NCI-H2196 treated with DMSO at 0.1 percent for 48 hours (cell line): ENCODE measurements at regions not wholly inside any gene's neighbourhood (a gene's known extent, or its start where the extent isn't known, plus 50 kb on each side); places are given as distances from the start of the nearest gene placed in this dataset.
"Not testable (repeated sequence)": the region's sequence is repeated elsewhere in the genome, so short reads cannot be mapped to it uniquely, and the experiment has no call there.

Experiments
- DNase-seq: peaks from one replicate; lab custom pipeline; 2025; ENCODE audit not compliant: unreplicated experiment; lab: John Stamatoyannopoulos, UW

GRCh38 chr2:181737302-181737701 lies 57.0 kb upstream of the NEUROD1 start:
- not testable (repeated sequence) for DNase-seq

DNA sequence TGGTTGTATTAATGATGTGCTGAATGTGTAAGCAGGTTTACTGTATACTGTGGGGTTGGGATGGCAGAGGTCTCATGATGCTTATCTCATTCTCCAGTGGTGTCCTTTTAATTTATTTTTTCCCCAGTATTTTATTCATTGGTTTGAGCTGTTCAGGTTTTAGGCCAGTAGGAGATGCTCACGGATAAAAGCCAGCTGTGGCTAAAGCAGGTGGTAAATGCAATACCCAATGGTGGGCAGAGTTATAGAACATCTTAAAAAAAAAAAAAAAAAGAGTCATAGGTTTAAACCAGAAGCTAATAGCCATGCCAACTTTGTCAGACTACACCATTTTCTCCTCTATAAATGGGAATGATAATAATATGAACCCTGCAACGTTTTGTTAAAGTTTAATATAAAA lies 57.8 kb upstream of the NEUROD1 start:
- DNase-seq = no peak

DNA sequence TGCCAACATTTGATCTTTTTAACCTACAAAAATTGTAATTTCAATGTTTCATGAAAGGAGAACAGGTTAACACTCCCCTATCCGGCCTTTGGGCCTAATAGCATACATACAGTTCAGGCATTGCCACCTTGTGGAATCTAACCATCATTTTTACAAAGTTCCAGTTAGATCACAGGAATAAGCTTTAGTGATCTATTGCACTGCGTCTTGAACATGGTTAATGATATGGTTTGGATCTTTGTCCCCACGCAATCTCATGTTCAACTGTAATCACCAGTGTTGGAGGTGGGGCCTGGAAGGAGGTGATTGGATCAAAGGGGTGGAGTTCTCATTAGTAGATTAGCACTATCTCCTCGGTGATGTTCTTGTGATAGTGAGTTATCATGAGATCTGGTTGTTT lies 58.2 kb upstream of the NEUROD1 start:
- no peak for DNase-seq

GRCh38 chr2:181741756-181742155 lies 61.4 kb upstream of the NEUROD1 start:
- no peak for DNase-seq

DNA sequence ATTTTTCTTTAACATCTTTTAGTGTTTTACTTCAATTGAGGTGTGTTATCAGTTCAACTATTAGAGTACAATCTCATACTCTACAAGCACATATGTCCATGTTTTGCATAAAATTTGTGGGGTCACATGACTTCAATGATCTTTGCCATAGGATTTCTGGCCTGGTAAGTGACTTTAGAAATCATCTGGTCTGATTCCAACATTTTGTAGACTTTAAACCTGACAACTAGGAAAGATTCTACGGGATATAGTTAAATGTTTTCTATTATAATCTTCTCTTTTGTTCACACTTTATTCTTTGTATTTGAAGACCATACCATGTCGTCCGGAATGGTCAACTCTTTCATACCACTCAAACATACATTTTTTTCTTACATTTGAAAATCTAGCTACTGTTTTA lies 62.0 kb upstream of the NEUROD1 start:
- DNase-seq = no peak

GRCh38 chr2:181742922-181743722 lies 62.8 kb upstream of the NEUROD1 start:
- DNase-seq = peak; percentile 14

DNA sequence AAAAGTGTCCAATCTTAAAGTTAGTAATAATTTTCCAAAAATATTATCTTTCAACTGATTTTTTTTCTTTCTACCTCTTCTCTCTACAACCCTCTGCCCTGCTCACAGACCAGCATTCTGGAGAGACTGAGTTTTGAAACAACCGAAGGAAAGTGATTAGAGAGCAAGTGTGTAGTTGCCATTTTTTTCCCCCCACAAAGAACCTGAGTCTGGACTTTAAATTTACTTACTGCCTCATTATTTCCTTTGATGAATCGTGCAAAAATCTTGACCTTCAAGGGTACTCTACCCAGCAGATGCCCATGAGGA lies 63.4 kb upstream of the NEUROD1 start:
- DNase-seq = no peak

GRCh38 chr2:181745796-181746540 lies 65.7 kb upstream of the NEUROD1 start:
- no peak for DNase-seq

- no peak for DNase-seq
These were observed 66.5 kb upstream of the NEUROD1 start for GRCh38 chr2:181746844-181747243.

DNA sequence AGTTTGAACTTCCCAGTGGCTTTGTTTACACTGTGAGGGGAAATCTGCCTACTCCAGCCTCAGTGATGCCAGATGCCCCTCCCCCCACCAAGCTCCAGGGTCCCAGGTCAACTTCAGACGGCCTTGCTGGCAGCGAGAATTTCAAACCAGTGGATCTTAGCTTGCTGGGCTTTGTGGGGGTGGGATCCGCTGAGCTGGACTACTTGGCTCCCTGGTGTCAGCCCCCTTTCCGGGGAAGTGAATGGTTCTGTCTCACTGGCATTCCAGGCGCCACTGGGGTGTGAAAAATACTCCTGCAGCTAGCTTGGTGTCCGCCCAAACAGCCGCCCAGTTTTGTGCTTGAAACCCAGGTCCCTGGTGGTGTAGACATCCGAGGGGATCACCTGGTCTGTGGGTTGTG lies 70.0 kb upstream of the NEUROD1 start:
- DNase-seq = no peak

GRCh38 chr2:181751266-181752030 lies 71.1 kb upstream of the NEUROD1 start:
- no peak for DNase-seq

DNA sequence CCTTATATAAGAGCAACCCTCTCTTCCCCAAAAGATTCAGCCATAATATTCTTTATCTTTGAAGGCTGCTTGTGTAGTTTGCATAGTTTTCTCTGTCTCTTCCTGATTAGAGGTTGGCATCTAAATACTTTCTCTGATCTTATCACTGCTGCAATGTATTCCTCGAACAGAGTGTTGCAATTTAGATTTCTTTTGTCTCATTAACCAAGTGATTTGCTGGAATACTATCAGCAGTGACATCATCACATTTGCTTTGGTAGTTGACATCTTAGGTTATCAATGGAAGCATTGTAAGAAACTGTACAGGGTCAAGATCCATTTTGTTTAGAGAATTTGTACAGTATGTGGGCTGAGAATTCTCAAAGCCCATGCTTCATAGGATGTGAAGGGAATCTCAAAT lies 72.0 kb upstream of the NEUROD1 start:
- no peak for DNase-seq

- DNase-seq = no peak
These were observed 73.4 kb upstream of the NEUROD1 start for GRCh38 chr2:181753686-181754085.

GRCh38 chr2:181754105-181754504 lies 73.8 kb upstream of the NEUROD1 start:
- DNase-seq = no peak

GRCh38 chr2:181755181-181755580 lies 74.9 kb upstream of the NEUROD1 start:
- no peak for DNase-seq

GRCh38 chr2:181760521-181760920 lies 80.2 kb upstream of the NEUROD1 start:
- no peak for DNase-seq

- no peak for DNase-seq
These were observed 80.9 kb upstream of the NEUROD1 start for GRCh38 chr2:181761175-181761574.

DNA sequence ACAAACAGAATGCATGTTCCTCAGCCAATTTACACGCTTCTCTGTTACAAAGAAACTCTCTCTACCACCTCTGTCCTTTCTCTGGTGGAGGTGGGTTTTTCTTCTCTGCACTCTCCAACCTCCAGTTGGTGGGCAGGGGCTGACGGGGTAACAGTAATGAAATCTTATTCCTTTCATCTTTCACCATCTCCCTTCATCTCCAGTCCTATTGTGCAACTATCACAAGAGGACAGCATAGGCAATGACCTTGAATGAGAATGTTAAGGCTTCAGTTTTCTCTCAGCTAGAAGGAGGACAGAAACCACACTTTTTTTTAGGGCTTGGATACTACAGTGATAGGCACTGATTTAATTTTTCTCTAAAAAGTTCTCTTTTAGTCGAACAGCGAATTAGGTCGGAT lies 81.7 kb upstream of the NEUROD1 start:
- DNase-seq = no peak

GRCh38 chr2:181762848-181763247 lies 82.5 kb upstream of the NEUROD1 start:
- no peak for DNase-seq

GRCh38 chr2:181763423-181763822 lies 83.1 kb upstream of the NEUROD1 start:
- no peak for DNase-seq

GRCh38 chr2:181764095-181764963 lies 84.0 kb upstream of the NEUROD1 start:
- DNase-seq = no peak
